ENCODE measurements at regions not wholly inside any gene's neighbourhood (a gene's known extent, or its start where the extent isn't known, plus 50 kb on each side); places are given as distances from the start of the nearest gene placed in this dataset.

GRCh38 chr2:215828528-215829184 is 184.7 kb downstream of the MREG start (continued):
- no peak for TF ChIP-seq HNF1A (IDR thresholded peaks at IDR 0.05; ENCODE audit: low read depth)
- no peak for TF ChIP-seq HNF1A (CRISPR knock-in tag; IDR thresholded peaks at IDR 0.05; ENCODE audit: borderline replicate concordance)
- TF ChIP-seq ATRX (CRISPR knock-in tag; IDR thresholded peaks at IDR 0.05; ENCODE audit: borderline replicate concordance) = no peak
- TF ChIP-seq MXI1 (IDR thresholded peaks at IDR 0.05; ENCODE audit: borderline replicate concordance, low read depth, low read length) = no peak
- no peak for TF ChIP-seq NR3C1 (CRISPR knock-in tag; IDR thresholded peaks at IDR 0.05)
- no peak for TF ChIP-seq ELK4 (CRISPR knock-in tag; IDR thresholded peaks at IDR 0.05; ENCODE audit: borderline replicate concordance)
- TF ChIP-seq LBX2 (CRISPR knock-in tag; IDR thresholded peaks at IDR 0.05; ENCODE audit: borderline replicate concordance) = no peak
- TF ChIP-seq KLF13 (CRISPR knock-in tag; IDR thresholded peaks at IDR 0.05) = no peak
- TF ChIP-seq SPEN (CRISPR knock-in tag; IDR thresholded peaks at IDR 0.05; ENCODE audit: low read depth) = no peak
- no peak for TF ChIP-seq KDM6A (CRISPR knock-in tag; IDR thresholded peaks at IDR 0.05; ENCODE audit: low read depth)
- TF ChIP-seq ZBTB21 (CRISPR knock-in tag; IDR thresholded peaks at IDR 0.05) = no peak
- 0 out of 2 replicates have a peak, but pooled peaks have one; percentile 36 for TF ChIP-seq ATF3 (CRISPR knock-in tag; IDR thresholded peaks at IDR 0.05)
- no peak for TF ChIP-seq POGK (CRISPR knock-in tag; conservative IDR thresholded peaks at IDR 0.05)
- no peak; the same call in 1 of the 2 replicates for TF ChIP-seq ZNF430 (CRISPR knock-in tag; IDR thresholded peaks at IDR 0.05)
- no peak for TF ChIP-seq ZNF382 (CRISPR knock-in tag; IDR thresholded peaks at IDR 0.05; ENCODE audit: borderline replicate concordance)
- no peak; the same call in 1 of the 2 replicates for TF ChIP-seq CCDC6 (CRISPR knock-in tag; IDR thresholded peaks at IDR 0.05)
- TF ChIP-seq KLF16 (CRISPR knock-in tag; IDR thresholded peaks at IDR 0.05) = 0 out of 4 replicates have a peak, but pooled peaks of 1 of the 2 experiments have one; percentile 40
- no peak for TF ChIP-seq ZNF740 (CRISPR knock-in tag; IDR thresholded peaks at IDR 0.05)
- no peak for TF ChIP-seq MBD4 (IDR thresholded peaks at IDR 0.05; ENCODE audit: borderline replicate concordance, low read length)
- no peak for TF ChIP-seq TOPORS (CRISPR knock-in tag; IDR thresholded peaks at IDR 0.05)
- TF ChIP-seq ZNF234 (CRISPR knock-in tag; conservative IDR thresholded peaks at IDR 0.05) = no peak
- TF ChIP-seq MEF2D (CRISPR knock-in tag; IDR thresholded peaks at IDR 0.05) = no peak

All from HepG2 (cell line).